SU-DHL-6 (cell line): ENCODE measurements at regions not wholly inside any gene's neighbourhood (a gene's known extent, or its start where the extent isn't known, plus 50 kb on each side); places are given as distances from the start of the nearest gene placed in this dataset.

Experiments
- CTCF ChIP-seq: fragments of 200-600 bp; sonication (generic); IDR thresholded peaks from one replicate; pipeline ENCODE4 v1.5.1; 2017; ENCODE audit warnings: antibody characterized with exemption, mild to moderate bottlenecking, low read length, moderate library complexity; ENCODE audit not compliant: insufficient read depth, poor library complexity, severe bottlenecking
- EZH2phosphoT487 ChIP-seq: fragments of 200-600 bp; sonication (generic), shearing (Covaris generic); conservative IDR thresholded peaks from 2 replicates; pipeline ENCODE4 v1.6.1; 2018; ENCODE audit warnings: mild to moderate bottlenecking, antibody characterized with exemption, low read length, moderate library complexity, mixed read lengths

DNA sequence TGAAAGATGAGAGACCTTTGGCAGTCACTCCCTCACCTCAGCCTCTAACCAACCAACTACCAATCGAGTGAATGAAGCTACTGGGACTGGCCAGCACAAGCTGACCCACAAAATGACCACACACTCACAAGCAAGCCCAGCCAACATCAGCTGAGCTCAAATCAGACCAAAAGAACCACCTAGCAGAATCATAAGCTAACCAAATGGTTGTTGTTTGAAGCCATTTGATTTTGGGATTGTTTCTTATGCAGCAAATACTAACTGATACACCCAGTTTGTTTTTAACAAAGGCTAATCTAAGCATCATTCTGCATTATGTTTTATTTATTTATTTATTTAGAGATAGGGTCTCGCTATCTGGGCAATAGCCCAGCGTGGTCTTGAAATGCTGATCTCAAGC lies 310.4 kb downstream of the SETD4 start:
- TF ChIP-seq CTCF (no peak), EZH2phosphoT487 (no peak)
